ENCODE measurements at regions not wholly inside any gene's neighbourhood (a gene's known extent, or its start where the extent isn't known, plus 50 kb on each side); places are given as distances from the start of the nearest gene placed in this dataset.

GRCh38 chr9:1962588-1963106 is 52.5 kb upstream of the SMARCA2 start:
- no peak for DNase-seq (ENCODE audit: low read depth)

GRCh38 chr9:1964093-1964492 is 51.1 kb upstream of the SMARCA2 start:
- no peak for DNase-seq (ENCODE audit: low read depth)

Data from renal cortical epithelial cell (primary cell).